ENCODE measurements at regions not wholly inside any gene's neighbourhood (a gene's known extent, or its start where the extent isn't known, plus 50 kb on each side); places are given as distances from the start of the nearest gene placed in this dataset.

- TF ChIP-seq CTCF (IDR thresholded peaks at IDR 0.05): no peak
- Mint-ChIP-seq H3K27me3 (no peaks in the 10 kb centered on the region), H3K36me3 (ENCODE audit: low read depth) (no peaks in the 10 kb centered on the region), H3K4me3 (no peak overlapping the region), H3K9me3 (peaks cover 14% of the 10 kb centered on the region), H3K27ac (no peak overlapping the region), H3K4me1 (ENCODE audit: low read depth) (no peaks in the 10 kb centered on the region)
- intact Hi-C loops (cut with micrococcal nuclease): no loop called here
- POLR2A ChIA-PET: no interaction called here
- no peak for ATAC-seq
- no peak for DNase-seq
- CTCF ChIA-PET: no interaction called here
Observed at GRCh38 chr11:79864882-79865281, 424.1 kb upstream of the TENM4 start.

GRCh38 chr11:79860336-79860735 is 419.5 kb upstream of the TENM4 start:
- no peaks in the 10 kb centered on the region for H3K36me3 Mint-ChIP-seq (ENCODE audit: low read depth)
- ChIA-PET CTCF (no interaction called here), POLR2A (no interaction called here)
- no peaks in the 10 kb centered on the region for H3K4me1 Mint-ChIP-seq (ENCODE audit: low read depth)
- intact Hi-C loops (cut with micrococcal nuclease): no loop called here
- no peak for DNase-seq
- no peak overlapping the region for H3K4me3 Mint-ChIP-seq
- TF ChIP-seq CTCF (IDR thresholded peaks at IDR 0.05): no peak
- no peak for ATAC-seq
- peaks cover 1% of the 10 kb centered on the region for H3K9me3 Mint-ChIP-seq
- H3K27me3 Mint-ChIP-seq: no peaks in the 10 kb centered on the region
- no peak overlapping the region for H3K27ac Mint-ChIP-seq

GRCh38 chr11:79857377-79858214 is 416.8 kb upstream of the TENM4 start:
- ChIA-PET CTCF (no interaction called here), POLR2A (no interaction called here)
- no peak for DNase-seq
- H3K36me3 Mint-ChIP-seq (ENCODE audit: low read depth): no peaks in the 10 kb centered on the region
- H3K27me3 Mint-ChIP-seq: no peaks in the 10 kb centered on the region
- H3K4me3 Mint-ChIP-seq: no peak overlapping the region
- H3K9me3 Mint-ChIP-seq: peaks cover 1% of the 10 kb centered on the region
- intact Hi-C loops (cut with micrococcal nuclease): no loop called here
- no peaks in the 10 kb centered on the region for H3K4me1 Mint-ChIP-seq (ENCODE audit: low read depth)
- no peak overlapping the region for H3K27ac Mint-ChIP-seq
- ATAC-seq: no peak
- TF ChIP-seq CTCF (IDR thresholded peaks at IDR 0.05): no peak

GRCh38 chr11:79852176-79852575 is 411.3 kb upstream of the TENM4 start:
- CTCF ChIA-PET: no interaction called here
- no peaks in the 10 kb centered on the region for H3K4me1 Mint-ChIP-seq (ENCODE audit: low read depth)

More at GRCh38 chr11:79852176-79852575, 411.3 kb upstream of the TENM4 start:
- DNase-seq (no peak), ATAC-seq (no peak)
- Mint-ChIP-seq H3K27ac (no peak overlapping the region), H3K36me3 (ENCODE audit: low read depth) (no peaks in the 10 kb centered on the region), H3K27me3 (no peaks in the 10 kb centered on the region), H3K4me3 (no peak overlapping the region), H3K9me3 (peaks cover 3% of the 10 kb centered on the region)
- intact Hi-C loops (cut with micrococcal nuclease): no loop called here
- no peak for TF ChIP-seq CTCF (IDR thresholded peaks at IDR 0.05)
- POLR2A ChIA-PET: no interaction called here
